ENCODE measurements at regions not wholly inside any gene's neighbourhood (a gene's known extent, or its start where the extent isn't known, plus 50 kb on each side); places are given as distances from the start of the nearest gene placed in this dataset.
"Not testable (repeated sequence)": the region's sequence is repeated elsewhere in the genome, so short reads cannot be mapped to it uniquely, and the experiment has no call there.

DNA sequence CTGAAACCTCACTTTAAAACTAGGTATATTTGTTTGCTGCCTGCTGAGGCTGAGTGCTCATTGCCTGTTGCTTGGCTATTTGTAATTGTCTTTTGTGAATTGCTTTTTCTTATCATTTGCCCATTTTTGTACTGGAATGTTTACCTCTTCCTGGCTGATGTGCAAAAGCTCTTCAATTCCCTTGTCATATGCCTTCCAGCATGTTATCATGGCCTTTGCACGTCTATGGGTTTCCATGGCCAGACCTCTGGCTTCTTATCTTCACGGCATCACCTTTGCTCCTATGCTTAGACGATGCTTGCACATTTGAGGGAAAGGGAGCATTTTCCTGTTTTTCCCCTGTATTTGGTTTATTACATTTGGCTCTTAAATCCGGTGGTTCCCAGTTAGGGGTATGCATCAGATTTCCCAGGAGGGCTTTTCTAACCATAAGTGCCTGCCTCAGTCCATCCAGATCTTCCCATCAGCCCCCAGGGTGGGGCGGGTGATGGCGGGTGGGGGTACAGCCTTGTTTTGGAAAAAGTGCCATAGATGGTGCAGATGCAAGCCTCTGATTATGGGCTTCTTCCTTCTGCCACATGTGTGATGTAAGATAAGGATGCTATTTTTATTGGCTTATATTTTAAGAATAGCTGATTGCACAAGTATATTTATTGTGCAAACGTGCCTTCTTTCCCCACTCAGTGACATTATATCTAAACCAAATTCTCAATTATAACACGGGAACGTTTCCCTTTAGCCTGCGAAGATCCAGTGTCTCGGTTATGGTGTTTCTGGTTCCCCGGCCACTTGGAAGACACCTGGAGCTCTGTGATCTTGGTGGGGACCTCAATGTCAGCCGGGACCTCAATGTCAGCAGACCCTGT, 70.6 kb upstream of the SEPTIN5 start:
- no peak for DNase-seq

DNA sequence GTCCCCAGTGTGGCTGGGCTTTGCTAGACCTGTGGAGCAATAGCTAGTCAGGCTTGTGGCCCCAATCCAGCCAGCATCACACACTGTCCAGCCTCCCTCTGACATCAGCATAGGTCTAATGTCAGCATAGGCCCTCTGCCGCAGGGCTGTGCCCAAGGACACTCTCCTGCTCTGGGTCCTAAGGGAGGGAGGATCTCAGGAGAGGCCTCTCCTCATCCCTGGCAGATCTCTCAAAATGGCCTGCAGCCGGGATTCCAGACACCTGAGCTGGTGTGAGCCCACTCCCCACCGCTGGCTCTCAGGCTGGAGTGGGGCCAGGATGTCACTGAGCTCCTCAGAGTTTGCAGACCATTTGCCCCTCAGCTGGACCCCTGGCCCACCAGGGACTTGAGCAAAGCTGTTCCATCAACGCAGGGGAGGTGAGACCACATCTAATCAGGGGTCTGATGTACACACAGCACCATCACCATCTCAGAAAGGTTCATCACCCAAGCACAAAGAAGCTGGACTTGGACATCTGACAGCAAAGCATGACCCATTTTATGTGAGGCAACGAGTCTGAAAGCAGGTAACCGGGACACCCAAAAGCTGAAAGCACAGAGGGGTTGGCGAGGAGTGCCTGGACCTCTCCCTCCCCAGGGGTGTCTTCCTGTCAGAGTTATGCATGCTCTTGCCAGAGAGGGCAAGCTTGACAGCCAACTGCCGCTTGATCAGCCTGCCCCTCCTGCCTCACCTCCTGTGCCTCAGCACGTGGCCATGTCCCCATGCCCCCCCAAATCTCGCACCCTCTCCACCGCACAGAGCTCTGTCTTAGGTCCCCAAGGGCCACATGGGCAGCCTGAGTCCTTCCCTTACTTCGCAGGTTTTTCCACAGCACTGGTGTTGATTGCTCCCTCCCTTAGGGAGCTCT, 69.7 kb upstream of the SEPTIN5 start:
- DNase-seq, result no peak

- no peak for DNase-seq
Measured at GRCh38 chr22:19645391-19645790, 68.9 kb upstream of the SEPTIN5 start.

GRCh38 chr22:19645905-19646304, 68.4 kb upstream of the SEPTIN5 start:
- no peak for DNase-seq

- no peak for DNase-seq
Measured at GRCh38 chr22:19646383-19646782, 67.9 kb upstream of the SEPTIN5 start.

GRCh38 chr22:19648419-19648929, 65.8 kb upstream of the SEPTIN5 start:
- no peak for DNase-seq

- no peak for DNase-seq
Measured at GRCh38 chr22:19652316-19652715, 62.0 kb upstream of the SEPTIN5 start.

DNA sequence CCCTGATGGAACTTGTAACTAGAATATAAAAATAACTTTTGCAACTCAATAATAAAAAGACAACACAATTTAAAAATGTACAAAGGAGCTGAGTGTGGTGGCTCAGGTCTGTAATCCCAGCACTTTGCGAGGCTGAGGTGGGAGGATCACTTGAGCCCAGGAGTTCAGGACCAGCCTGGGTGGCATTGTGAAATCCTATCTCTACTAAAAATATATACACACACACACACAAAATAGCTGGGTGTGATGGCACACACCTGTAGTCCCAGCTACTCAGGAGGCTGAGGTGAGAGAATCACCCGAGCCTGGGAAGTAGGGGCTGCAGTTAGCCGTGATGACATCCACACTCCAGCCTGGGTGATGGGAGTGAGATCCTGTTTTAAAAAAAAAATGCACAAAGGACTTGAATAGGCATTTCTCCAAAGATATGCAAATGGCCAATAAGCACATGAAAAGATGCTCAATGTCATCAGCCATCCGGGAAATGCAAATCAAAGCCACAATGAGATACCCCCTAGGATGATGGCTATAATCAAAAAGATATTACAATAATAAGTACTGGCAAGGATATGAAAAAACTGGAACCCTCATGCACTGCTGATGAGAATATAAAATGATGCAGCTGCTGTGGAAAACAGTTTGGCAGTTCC, 59.8 kb upstream of the SEPTIN5 start:
- no peak for DNase-seq

DNA sequence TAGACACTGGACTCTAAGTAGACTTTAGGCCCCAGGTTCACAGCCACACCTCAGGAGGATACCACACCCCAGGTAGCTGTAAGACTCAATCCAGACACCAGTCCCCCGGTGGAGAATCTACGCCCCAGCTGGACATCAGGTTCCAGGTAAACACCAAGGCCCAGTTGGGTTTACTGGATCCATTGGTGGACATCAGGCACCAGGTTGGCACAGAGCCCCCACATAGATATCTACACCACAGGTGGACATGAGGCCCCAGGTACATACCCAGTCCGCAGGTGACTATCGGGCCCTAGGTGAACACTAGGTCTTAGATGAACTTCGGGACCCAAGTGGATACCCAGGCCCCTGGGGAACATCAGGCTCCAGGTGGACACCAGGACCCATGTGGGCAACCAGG, 58.9 kb upstream of the SEPTIN5 start:
- DNase-seq, result no peak

GRCh38 chr22:19656541-19657251, 57.6 kb upstream of the SEPTIN5 start:
- no peak for DNase-seq

DNA sequence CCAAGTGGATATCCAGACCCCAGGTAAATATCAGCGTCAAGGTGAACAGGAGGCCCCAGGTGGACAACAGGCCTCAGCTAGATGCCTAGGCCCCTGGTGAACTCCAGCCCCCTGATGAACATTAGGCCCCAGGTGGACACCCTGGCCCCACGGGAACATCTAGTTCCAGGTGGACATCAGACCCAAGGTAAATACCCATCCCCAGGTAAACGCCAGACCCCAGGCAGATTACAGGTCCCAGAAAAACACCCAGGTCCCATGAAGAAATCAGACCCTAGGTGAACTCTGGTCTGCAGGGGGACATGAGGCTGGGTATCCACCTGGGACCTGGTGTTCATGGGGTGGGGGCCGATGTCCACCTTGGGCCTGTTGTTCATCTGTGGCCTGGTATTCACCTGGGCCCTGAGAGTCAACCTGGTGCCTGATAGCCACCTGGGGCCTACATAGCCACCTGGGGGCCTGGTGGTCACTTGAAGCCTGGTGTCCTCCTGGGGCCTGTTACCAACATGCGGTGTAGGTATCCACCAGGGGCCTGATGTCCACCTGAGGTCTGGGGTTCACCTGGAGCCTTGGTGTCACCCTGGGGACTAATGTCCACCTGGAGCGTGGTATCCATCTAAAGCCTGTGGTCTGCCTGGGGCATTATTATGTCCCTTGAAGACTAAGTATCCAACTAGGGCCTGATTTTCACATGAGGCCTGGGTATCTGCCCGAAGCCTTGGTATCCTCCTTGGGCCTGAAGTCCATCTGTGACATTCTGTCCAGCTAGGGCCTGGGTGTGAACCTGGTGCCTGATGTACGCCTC, 56.8 kb upstream of the SEPTIN5 start:
- DNase-seq, result no peak

GRCh38 chr22:19658057-19658966, 56.0 kb upstream of the SEPTIN5 start:
- DNase-seq, result no peak

DNA sequence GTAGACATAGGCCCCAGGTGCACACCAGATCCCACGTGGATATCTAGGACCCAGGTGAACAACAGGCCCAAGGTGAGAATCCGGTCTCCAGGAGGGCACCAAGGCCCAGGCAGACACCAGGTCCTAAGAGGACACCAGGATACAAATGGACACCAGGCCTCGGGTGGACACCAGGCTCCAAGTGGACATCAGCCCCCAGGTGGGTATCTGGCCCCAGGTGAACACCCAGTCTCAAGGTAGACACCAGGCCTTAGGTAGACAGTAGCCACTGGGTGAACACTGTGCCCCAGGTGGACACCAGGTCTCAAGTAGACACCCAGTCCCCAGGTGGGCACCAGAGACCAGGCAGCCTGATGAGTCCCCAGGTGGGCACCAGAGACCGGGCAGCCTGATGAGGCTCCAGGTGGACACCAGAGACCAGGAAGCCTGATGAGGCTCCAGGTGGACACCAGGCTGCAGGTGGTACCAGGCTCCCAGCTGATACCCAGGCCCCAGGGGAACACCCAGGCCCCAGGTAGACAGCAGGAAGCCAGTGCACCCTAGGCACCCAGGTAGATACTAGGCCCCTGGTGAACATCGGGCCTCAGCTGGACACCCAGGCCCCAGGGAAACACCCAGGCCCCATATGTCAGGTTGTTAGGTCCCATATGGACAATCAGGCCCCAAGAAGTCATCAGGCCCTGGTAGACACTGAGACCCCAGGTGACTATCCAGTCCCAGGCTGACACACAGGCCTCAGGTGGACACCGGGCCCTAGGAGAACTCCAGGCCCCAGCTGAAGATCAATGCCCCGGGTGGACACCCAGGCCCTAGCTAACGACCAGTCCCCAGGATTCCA, 55.1 kb upstream of the SEPTIN5 start:
- DNase-seq, result no peak

DNA sequence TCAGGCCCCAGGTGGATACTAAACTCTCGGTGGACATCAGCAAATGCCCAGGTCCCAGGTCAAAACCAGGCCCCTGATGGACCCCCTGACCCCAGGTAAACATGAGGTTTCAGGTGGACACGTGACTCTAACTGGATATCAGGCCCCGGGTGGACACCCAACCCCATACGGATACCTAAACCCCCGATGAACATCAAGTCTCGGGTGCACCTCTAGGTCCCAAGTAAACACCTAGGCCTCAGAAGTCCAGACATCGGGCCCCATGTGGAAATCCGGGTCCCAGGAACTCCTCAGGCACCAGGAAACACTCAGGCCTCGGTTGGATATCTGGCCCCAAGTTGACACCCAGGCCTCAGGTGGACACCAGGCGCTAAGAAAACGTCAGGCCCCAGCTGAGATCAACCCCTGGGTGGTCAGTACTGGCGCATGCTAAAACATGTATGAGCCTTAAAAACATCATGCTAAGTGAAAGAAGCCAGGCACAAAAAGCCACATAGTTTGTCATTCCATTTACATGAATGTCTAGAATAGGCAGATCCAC, 54.4 kb upstream of the SEPTIN5 start:
- no peak for DNase-seq

GRCh38 chr22:19660583-19660982, 53.7 kb upstream of the SEPTIN5 start:
- DNase-seq, result not testable (repeated sequence)

DNA sequence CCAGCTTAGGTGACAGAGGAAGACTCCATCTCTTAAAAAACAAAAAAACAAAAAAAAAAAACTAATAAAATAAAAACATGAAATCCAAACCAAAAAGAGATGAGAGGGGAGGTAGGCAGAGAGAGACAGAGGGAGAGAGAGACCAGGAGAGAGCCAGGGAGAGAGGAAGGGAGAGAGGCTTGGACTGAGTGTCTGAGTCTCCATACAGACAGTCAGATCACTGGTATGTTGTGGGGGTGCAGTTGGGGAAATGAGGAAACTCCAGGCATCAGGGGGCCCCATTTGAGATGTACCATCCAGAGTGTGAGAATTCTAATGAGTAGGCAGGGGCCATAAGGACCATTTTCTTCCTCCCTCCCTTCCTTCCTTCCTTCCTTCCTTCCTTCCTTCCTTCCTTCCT, 53.1 kb upstream of the SEPTIN5 start:
- no peak for DNase-seq

GRCh38 chr22:19662049-19662684, 52.1 kb upstream of the SEPTIN5 start:
- not testable (repeated sequence) for DNase-seq

- DNase-seq, result peak in 1 of 2 experiments; percentile 22
Measured at GRCh38 chr22:19663286-19663815, 51.0 kb upstream of the SEPTIN5 start.

Data from cerebellar nuclear complex (tissue), 1 donor.